Epithelial cell of esophagus (primary cell): ENCODE measurements at regions not wholly inside any gene's neighbourhood (a gene's known extent, or its start where the extent isn't known, plus 50 kb on each side); places are given as distances from the start of the nearest gene placed in this dataset.

Experiments used
- DNase-seq: peaks from one replicate; pipeline ENCODE4 v3.0.0; 2010; ENCODE audit warnings: low read depth
- H3K4me3 ChIP-seq: 2 replicates; pipeline ENCODE4 v1.5.1; 2011; ENCODE audit warnings: mild to moderate bottlenecking, low read length, control low read depth
- TF ChIP-seq, protein P1 (sequence below): IDR thresholded peaks from 2 replicates; pipeline ENCODE4 v1.5.1; 2011; ENCODE audit warnings: low read depth, mild to moderate bottlenecking, low read length, control low read depth, inconsistent platforms; ENCODE audit not compliant: insufficient read depth; ENCODE audit errors: missing control alignments

DNA sequence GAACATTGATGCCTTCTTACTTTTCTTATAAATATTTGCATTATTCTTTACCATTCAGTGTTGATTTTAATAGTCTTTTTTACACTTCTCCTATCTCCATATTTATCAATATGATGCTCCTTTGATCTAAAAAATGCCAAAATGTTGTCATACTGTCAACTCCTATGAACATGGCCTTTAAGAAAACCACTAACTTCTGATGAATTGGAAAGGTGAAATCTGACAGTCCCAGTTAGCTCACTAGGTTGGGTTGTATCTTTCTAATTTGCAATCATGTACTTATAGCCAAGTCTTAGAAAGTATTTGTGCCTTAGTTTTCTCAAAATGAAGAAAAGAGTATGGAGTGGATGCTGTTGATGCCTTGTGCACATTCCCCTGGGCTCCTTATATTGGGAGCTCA is 75.4 kb upstream of the SPACA1 start:
- TF ChIP-seq, protein P1, sequence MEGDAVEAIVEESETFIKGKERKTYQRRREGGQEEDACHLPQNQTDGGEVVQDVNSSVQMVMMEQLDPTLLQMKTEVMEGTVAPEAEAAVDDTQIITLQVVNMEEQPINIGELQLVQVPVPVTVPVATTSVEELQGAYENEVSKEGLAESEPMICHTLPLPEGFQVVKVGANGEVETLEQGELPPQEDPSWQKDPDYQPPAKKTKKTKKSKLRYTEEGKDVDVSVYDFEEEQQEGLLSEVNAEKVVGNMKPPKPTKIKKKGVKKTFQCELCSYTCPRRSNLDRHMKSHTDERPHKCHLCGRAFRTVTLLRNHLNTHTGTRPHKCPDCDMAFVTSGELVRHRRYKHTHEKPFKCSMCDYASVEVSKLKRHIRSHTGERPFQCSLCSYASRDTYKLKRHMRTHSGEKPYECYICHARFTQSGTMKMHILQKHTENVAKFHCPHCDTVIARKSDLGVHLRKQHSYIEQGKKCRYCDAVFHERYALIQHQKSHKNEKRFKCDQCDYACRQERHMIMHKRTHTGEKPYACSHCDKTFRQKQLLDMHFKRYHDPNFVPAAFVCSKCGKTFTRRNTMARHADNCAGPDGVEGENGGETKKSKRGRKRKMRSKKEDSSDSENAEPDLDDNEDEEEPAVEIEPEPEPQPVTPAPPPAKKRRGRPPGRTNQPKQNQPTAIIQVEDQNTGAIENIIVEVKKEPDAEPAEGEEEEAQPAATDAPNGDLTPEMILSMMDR: no peak
- no peak overlapping the region for H3K4me3 ChIP-seq
- no peak for DNase-seq

- peak; percentile 71 for DNase-seq
- no peak overlapping the region for H3K4me3 ChIP-seq
- TF ChIP-seq, protein P1: no peak
Observed at GRCh38 chr6:87971605-87972262, 75.9 kb upstream of the SPACA1 start.

GRCh38 chr6:87968435-87969278 is 79.0 kb upstream of the SPACA1 start:
- TF ChIP-seq, protein P1: no peak
- peak overlapping the region; percentile 42 for H3K4me3 ChIP-seq
- DNase-seq: peak; percentile 44

- DNase-seq: no peak
- H3K4me3 ChIP-seq: no peak overlapping the region
- TF ChIP-seq, protein P1: no peak
Observed at GRCh38 chr6:87965806-87966205, 81.8 kb upstream of the SPACA1 start.

DNA sequence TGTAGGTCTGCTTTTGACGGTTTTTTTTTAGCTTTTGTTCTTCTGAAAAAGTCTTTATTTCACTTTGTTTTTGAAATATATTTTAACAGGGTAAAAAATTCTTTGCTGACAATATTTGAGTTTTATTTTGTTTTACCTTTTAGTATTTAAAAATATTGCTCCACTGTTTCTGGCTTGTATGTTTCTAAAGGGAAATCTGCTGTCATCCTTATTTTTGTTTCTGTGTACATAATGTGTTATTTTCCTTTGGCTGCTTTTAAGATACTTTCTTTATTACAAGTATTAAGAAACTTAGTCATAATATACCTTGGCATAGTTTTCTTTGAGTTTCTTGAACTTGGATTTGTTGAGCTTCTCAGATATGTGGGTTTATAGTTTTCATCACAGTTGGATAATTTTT is 88.6 kb upstream of the SPACA1 start:
- no peak overlapping the region for H3K4me3 ChIP-seq
- TF ChIP-seq, protein P1: no peak
- no peak for DNase-seq

GRCh38 chr6:87951751-87952150 is 95.9 kb upstream of the SPACA1 start:
- TF ChIP-seq, protein P1: no peak
- no peak for DNase-seq
- no peak overlapping the region for H3K4me3 ChIP-seq

DNA sequence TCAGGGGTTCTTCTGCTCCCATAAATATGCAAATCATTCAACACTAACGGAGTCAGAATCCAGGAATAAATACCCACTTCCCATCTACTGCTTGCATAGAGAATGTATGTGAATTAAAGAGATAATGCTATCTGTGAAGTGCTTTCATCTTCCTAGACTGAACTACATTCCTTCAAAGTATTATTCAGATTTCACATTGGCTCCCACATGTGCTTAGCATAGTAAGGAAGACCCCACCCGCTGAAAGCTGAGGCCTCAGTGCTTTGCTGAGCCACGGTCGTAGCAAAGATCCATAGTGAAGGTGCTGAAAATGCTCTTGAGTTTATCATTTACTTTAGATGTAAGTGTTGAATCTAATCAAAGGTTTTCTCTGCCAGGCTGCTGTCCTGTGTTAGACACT is 97.0 kb upstream of the SPACA1 start:
- DNase-seq: no peak
- H3K4me3 ChIP-seq: no peak overlapping the region
- TF ChIP-seq, protein P1: no peak
